ENCODE measurements at regions not wholly inside any gene's neighbourhood (a gene's known extent, or its start where the extent isn't known, plus 50 kb on each side); places are given as distances from the start of the nearest gene placed in this dataset.
A peak's percentile ranks its signal among the peaks of the same experiment; 100 is the strongest.

- no peaks in the 10 kb centered on the region for H3K4me1 ChIP-seq
- no peaks in the 10 kb centered on the region for H3K27me3 ChIP-seq
- H3K4me3 ChIP-seq = no peak overlapping the region
- H3K36me3 ChIP-seq = no peaks in the 10 kb centered on the region
- TF ChIP-seq POLR2A (IDR thresholded peaks at IDR 0.05) = no peak
- TF ChIP-seq EP300 (IDR thresholded peaks at IDR 0.05) = no peak
- no peak for TF ChIP-seq POLR2AphosphoS5 (IDR thresholded peaks at IDR 0.05)
- no peak for TF ChIP-seq CTCF (IDR thresholded peaks at IDR 0.05)
- no peak for ATAC-seq (ENCODE audit: low FRiP score in 2 of 2)
- no peak for DNase-seq
- H3K27ac ChIP-seq = no peak overlapping the region
- 59 to 72% methylated on average over 1 of the region's 1 CpG for WGBS, 2 donors
- no peaks in the 10 kb centered on the region for H3K9me3 ChIP-seq
Measured at GRCh38 chr2:107242811-107243210, 356.8 kb upstream of the ST6GAL2 start.

- no peak for ATAC-seq (ENCODE audit: low FRiP score in 2 of 2)
- TF ChIP-seq CTCF (IDR thresholded peaks at IDR 0.05) = no peak
- TF ChIP-seq POLR2AphosphoS5 (IDR thresholded peaks at IDR 0.05) = no peak
- TF ChIP-seq POLR2A (IDR thresholded peaks at IDR 0.05) = no peak
- TF ChIP-seq EP300 (IDR thresholded peaks at IDR 0.05) = no peak
- WGBS, 2 donors = 75% methylated on average over 1 of the region's 1 CpG; no CpG with 5 or more reads in 1 of the 2 donors
- Histone ChIP-seq H3K4me3 (no peak overlapping the region), H3K9me3 (no peaks in the 10 kb centered on the region), H3K27me3 (no peaks in the 10 kb centered on the region), H3K27ac (no peak overlapping the region), H3K36me3 (no peaks in the 10 kb centered on the region), H3K4me1 (no peaks in the 10 kb centered on the region)
- DNase-seq = no peak
Measured at GRCh38 chr2:107248932-107249331, 363.0 kb upstream of the ST6GAL2 start.

- WGBS, 2 donors = 93 to 99% methylated on average over 5 to 14 of the region's 14 CpGs
- H3K4me3 ChIP-seq = no peak overlapping the region
- H3K9me3 ChIP-seq = no peaks in the 10 kb centered on the region
- H3K4me1 ChIP-seq = no peaks in the 10 kb centered on the region
- H3K27me3 ChIP-seq = no peaks in the 10 kb centered on the region
- peak in 1 of 2 donors; percentile 52 for DNase-seq
- H3K36me3 ChIP-seq = no peaks in the 10 kb centered on the region
- no peak overlapping the region for H3K27ac ChIP-seq
- ATAC-seq (ENCODE audit: low FRiP score in 2 of 2) = no peak
- TF ChIP-seq POLR2AphosphoS5 (IDR thresholded peaks at IDR 0.05) (no peak), EP300 (IDR thresholded peaks at IDR 0.05) (no peak), CTCF (IDR thresholded peaks at IDR 0.05) (no peak), POLR2A (IDR thresholded peaks at IDR 0.05) (no peak)
Measured at GRCh38 chr2:107255744-107256143, 369.8 kb upstream of the ST6GAL2 start.

GRCh38 chr2:107258531-107259407 is 372.8 kb upstream of the ST6GAL2 start:
- no peaks in the 10 kb centered on the region for H3K9me3 ChIP-seq
- no peaks in the 10 kb centered on the region for H3K4me1 ChIP-seq
- ATAC-seq (ENCODE audit: low FRiP score in 2 of 2) (no peak), DNase-seq (no peak)
- H3K4me3 ChIP-seq = no peak overlapping the region
- H3K36me3 ChIP-seq = no peaks in the 10 kb centered on the region
- TF ChIP-seq POLR2A (IDR thresholded peaks at IDR 0.05) = no peak
- no peak for TF ChIP-seq EP300 (IDR thresholded peaks at IDR 0.05)
- TF ChIP-seq POLR2AphosphoS5 (IDR thresholded peaks at IDR 0.05) = no peak
- no peak for TF ChIP-seq CTCF (IDR thresholded peaks at IDR 0.05)
- WGBS, 2 donors = 53 to 60% methylated on average over 8 of the region's 8 CpGs
- no peaks in the 10 kb centered on the region for H3K27me3 ChIP-seq
- no peak overlapping the region for H3K27ac ChIP-seq

Measured in upper lobe of left lung (tissue), 6 donors.